Non-pigmented ciliary epithelial cell (primary cell): ENCODE measurements at regions not wholly inside any gene's neighbourhood (a gene's known extent, or its start where the extent isn't known, plus 50 kb on each side); places are given as distances from the start of the nearest gene placed in this dataset.

Source experiments
- DNase-seq: peaks from one replicate; pipeline ENCODE4 v3.0.0-alpha.2; 2010; ENCODE audit warnings: low read depth

GRCh38 chr14:50038398-50039119, 77.8 kb downstream of the VCPKMT start:
- DNase-seq, result peak; percentile 77

GRCh38 chr14:50039120-50039517, 77.3 kb downstream of the VCPKMT start:
- DNase-seq, result no peak

GRCh38 chr14:50039734-50040400, 76.5 kb downstream of the VCPKMT start:
- no peak for DNase-seq

- DNase-seq, result no peak
Measured at GRCh38 chr14:50040401-50040775, 76.0 kb downstream of the VCPKMT start.

GRCh38 chr14:50040895-50041465, 75.4 kb downstream of the VCPKMT start:
- no peak for DNase-seq

GRCh38 chr14:50041980-50042379, 74.4 kb downstream of the VCPKMT start:
- DNase-seq, result no peak

GRCh38 chr14:50044042-50044651, 72.2 kb downstream of the VCPKMT start:
- DNase-seq, result no peak

- no peak for DNase-seq
Measured at GRCh38 chr14:50045039-50045711, 71.2 kb downstream of the VCPKMT start.

GRCh38 chr14:50045837-50046236, 70.5 kb downstream of the VCPKMT start:
- no peak for DNase-seq

- DNase-seq, result no peak
Measured at GRCh38 chr14:50047274-50047676, 69.1 kb downstream of the VCPKMT start.

GRCh38 chr14:50049093-50049492, 67.3 kb downstream of the VCPKMT start:
- DNase-seq, result no peak

- DNase-seq, result no peak
Measured at GRCh38 chr14:50049703-50050570, 66.4 kb downstream of the VCPKMT start.

GRCh38 chr14:50051106-50051505, 65.3 kb downstream of the VCPKMT start:
- DNase-seq, result no peak

GRCh38 chr14:50051706-50052105, 64.7 kb downstream of the VCPKMT start:
- DNase-seq, result no peak

GRCh38 chr14:50052517-50052916, 63.9 kb downstream of the VCPKMT start:
- DNase-seq, result no peak

- DNase-seq, result no peak
Measured at GRCh38 chr14:50053935-50054334, 62.4 kb downstream of the VCPKMT start.

- DNase-seq, result no peak
Measured at GRCh38 chr14:50055461-50056228, 60.7 kb downstream of the VCPKMT start.

- no peak for DNase-seq
Measured at GRCh38 chr14:50056435-50056834, 59.9 kb downstream of the VCPKMT start.

GRCh38 chr14:50057331-50057730, 59.0 kb downstream of the VCPKMT start:
- DNase-seq, result no peak

- no peak for DNase-seq
Measured at GRCh38 chr14:50058113-50058512, 58.3 kb downstream of the VCPKMT start.
